WTC11 (cell line): ENCODE measurements at regions not wholly inside any gene's neighbourhood (a gene's known extent, or its start where the extent isn't known, plus 50 kb on each side); places are given as distances from the start of the nearest gene placed in this dataset.

Experiments used
- ATAC-seq: fragments of 200-7000 bp; cut with Tn5 transposase; 2 replicates; pipeline ENCODE4 v1.10.0; 2021; ENCODE audit warnings: mild to moderate bottlenecking, moderate library complexity
- CTCF ChIA-PET: fragments of 300-600 bp; sonication (Branson Sonifier 250); formaldehyde crosslinking; loops from one replicate; lab custom pipeline; 2021; ENCODE audit warnings: antibody characterized with exemption; lab: Charles Lee
- POLR2A ChIA-PET: fragments of 350-600 bp; sonication (Branson Sonifier 250); formaldehyde crosslinking; loops from one replicate; lab custom pipeline; 2021; ENCODE audit warnings: antibody characterized with exemption; lab: Charles Lee
- DNase-seq: peaks from one replicate; pipeline ENCODE4 v3.0.0; 2021; ENCODE audit warnings: low spot score
- H3K27ac Mint-ChIP-seq: 2 replicates; pipeline ENCODE4 v1.8.0; 2021; ENCODE audit warnings: mixed read lengths
- H3K27me3 Mint-ChIP-seq: 2 replicates; pipeline ENCODE4 v1.8.0; 2021; ENCODE audit warnings: low read depth, mild to moderate bottlenecking, moderate library complexity, mixed read lengths
- H3K36me3 Mint-ChIP-seq: 2 replicates; pipeline ENCODE4 v1.8.0; 2021; ENCODE audit warnings: mixed read lengths
- H3K4me1 Mint-ChIP-seq: 2 replicates; pipeline ENCODE4 v1.8.0; 2022; ENCODE audit warnings: mixed read lengths
- H3K4me3 Mint-ChIP-seq: 2 replicates; pipeline ENCODE4 v1.8.0; 2021; ENCODE audit warnings: mild to moderate bottlenecking, moderate library complexity, mixed read lengths
- H3K9me3 Mint-ChIP-seq: 2 replicates; pipeline ENCODE4 v1.8.0; 2021; ENCODE audit warnings: mixed read lengths
- ATF1 ChIP-seq: sonication (generic); formaldehyde crosslinking; IDR thresholded peaks from 2 replicates; pipeline ENCODE4 v1.8.1; 2023; ENCODE audit warnings: mild to moderate bottlenecking, moderate library complexity, missing genetic modification reagents
- ATF6 ChIP-seq: sonication (generic); formaldehyde crosslinking; IDR thresholded peaks from 2 replicates; pipeline ENCODE4 v1.8.1; 2023; ENCODE audit warnings: mild to moderate bottlenecking, missing genetic modification reagents
- CREB1 ChIP-seq: sonication (generic); formaldehyde crosslinking; IDR thresholded peaks from 2 replicates; pipeline ENCODE4 v1.8.0; 2023; ENCODE audit warnings: mild to moderate bottlenecking, missing genetic modification reagents
- CTCF ChIP-seq: fragments of 200-600 bp; IDR thresholded peaks from 2 replicates; pipeline ENCODE4 v1.8.0; 2022; ENCODE audit warnings: antibody characterized with exemption
- FOXP4 ChIP-seq: sonication (generic); formaldehyde crosslinking; IDR thresholded peaks from 2 replicates; pipeline ENCODE4 v1.8.0; 2022; ENCODE audit warnings: mild to moderate bottlenecking, missing genetic modification reagents
- IRF1 ChIP-seq: sonication (generic); formaldehyde crosslinking; IDR thresholded peaks from 2 replicates; pipeline ENCODE4 v1.8.0; 2023; ENCODE audit warnings: missing genetic modification reagents
- IRF2 ChIP-seq: sonication (generic); formaldehyde crosslinking; IDR thresholded peaks from 2 replicates; pipeline ENCODE4 v1.8.0; 2022; ENCODE audit warnings: low read depth, missing genetic modification reagents, borderline replicate concordance
- MAX ChIP-seq: sonication (generic); formaldehyde crosslinking; IDR thresholded peaks from 2 replicates; pipeline ENCODE4 v1.8.0; 2022; ENCODE audit warnings: mild to moderate bottlenecking, missing genetic modification reagents
- NFE2L1 ChIP-seq: sonication (generic); formaldehyde crosslinking; IDR thresholded peaks from 2 replicates; pipeline ENCODE4 v1.8.1; 2023; ENCODE audit warnings: missing genetic modification reagents
- PRRX2 ChIP-seq: fragments of 250-450 bp; sonication (Bioruptor Pico); IDR thresholded peaks from 2 replicates; pipeline ENCODE4 v1.8.0; 2021; ENCODE audit warnings: mild to moderate bottlenecking
- RELA ChIP-seq: sonication (generic); formaldehyde crosslinking; IDR thresholded peaks from 2 replicates; pipeline ENCODE4 v1.8.1; 2022; ENCODE audit warnings: missing genetic modification reagents, mild to moderate bottlenecking, borderline replicate concordance
- SMAD3 ChIP-seq: sonication (generic); formaldehyde crosslinking; IDR thresholded peaks from 2 replicates; pipeline ENCODE4 v1.8.0; 2022; ENCODE audit warnings: missing genetic modification reagents, mild to moderate bottlenecking, borderline replicate concordance
- SMAD4 ChIP-seq: sonication (generic); formaldehyde crosslinking; IDR thresholded peaks from 2 replicates; pipeline ENCODE4 v1.8.0; 2022; ENCODE audit warnings: mild to moderate bottlenecking, missing genetic modification reagents
- ZBTB21 ChIP-seq: sonication (generic); formaldehyde crosslinking; IDR thresholded peaks from 2 replicates; pipeline ENCODE4 v1.8.1; 2023; ENCODE audit warnings: mild to moderate bottlenecking, missing genetic modification reagents, borderline replicate concordance
- ZNF121 ChIP-seq: sonication (generic); formaldehyde crosslinking; IDR thresholded peaks from 2 replicates; pipeline ENCODE4 v1.8.0; 2023; ENCODE audit warnings: missing genetic modification reagents
- ZNF138 ChIP-seq: sonication (generic); formaldehyde crosslinking; conservative IDR thresholded peaks from 2 replicates; pipeline ENCODE4 v1.8.1; 2022; ENCODE audit warnings: mild to moderate bottlenecking, moderate library complexity, missing genetic modification reagents
- ZNF263 ChIP-seq: sonication (generic); formaldehyde crosslinking; IDR thresholded peaks from 2 replicates; pipeline ENCODE4 v1.8.1; 2022; ENCODE audit warnings: low read depth, mild to moderate bottlenecking, moderate library complexity, missing genetic modification reagents
- ZNF416 ChIP-seq: fragments of 250-450 bp; sonication (Bioruptor Pico); IDR thresholded peaks from 2 replicates; pipeline ENCODE4 v1.9.0; 2021; ENCODE audit warnings: mild to moderate bottlenecking, inconsistent platforms
- ZNF425 ChIP-seq: fragments of 250-450 bp; sonication (Bioruptor Pico); conservative IDR thresholded peaks from 2 replicates; pipeline ENCODE4 v1.9.0; 2021; ENCODE audit warnings: mild to moderate bottlenecking
- ZNF532 ChIP-seq: fragments of 250-450 bp; sonication (Bioruptor Pico); IDR thresholded peaks from 2 replicates; pipeline ENCODE4 v1.9.0; 2021; ENCODE audit warnings: mild to moderate bottlenecking, borderline replicate concordance
- ZNF671 ChIP-seq: fragments of 250-450 bp; sonication (Bioruptor Pico); IDR thresholded peaks from 2 replicates; pipeline ENCODE4 v1.8.0; 2021; ENCODE audit warnings: mild to moderate bottlenecking

GRCh38 chr14:26765301-26765700 is 167.5 kb upstream of the NOVA1 start (continued):
- TF ChIP-seq ZNF416 (CRISPR knock-in tag) (no peak), ATF6 (CRISPR knock-in tag) (no peak), ZNF121 (CRISPR knock-in tag) (no peak), RELA (no peak), IRF2 (CRISPR knock-in tag) (no peak), ATF1 (CRISPR knock-in tag) (no peak), ZNF671 (CRISPR knock-in tag) (no peak), SMAD4 (CRISPR knock-in tag) (no peak)

GRCh38 chr14:26765768-26766520 is 168.1 kb upstream of the NOVA1 start:
- Mint-ChIP-seq H3K27me3 (no peaks in the 10 kb centered on the region), H3K27ac (no peak overlapping the region), H3K36me3 (no peaks in the 10 kb centered on the region), H3K9me3 (no peaks in the 10 kb centered on the region), H3K4me1 (peaks cover 2% of the 10 kb centered on the region), H3K4me3 (no peak overlapping the region)
- ChIA-PET CTCF (no interaction called here), POLR2A (no interaction called here)
- no peak for DNase-seq
- no peak for ATAC-seq
- TF ChIP-seq CREB1 (CRISPR knock-in tag) (no peak), IRF1 (CRISPR knock-in tag) (no peak), ZNF532 (CRISPR knock-in tag) (no peak), CTCF (no peak), NFE2L1 (CRISPR knock-in tag) (no peak), ZNF425 (CRISPR knock-in tag) (no peak), ZNF138 (no peak), MAX (CRISPR knock-in tag) (no peak), ATF6 (CRISPR knock-in tag) (no peak), PRRX2 (CRISPR knock-in tag) (no peak), FOXP4 (CRISPR knock-in tag) (no peak), ZBTB21 (CRISPR knock-in tag) (no peak), ZNF263 (no peak), SMAD3 (CRISPR knock-in tag) (no peak)
